Choroid plexus epithelial cell (primary cell): ENCODE measurements at regions not wholly inside any gene's neighbourhood (a gene's known extent, or its start where the extent isn't known, plus 50 kb on each side); places are given as distances from the start of the nearest gene placed in this dataset.

Source experiments
- DNase-seq: peaks from one replicate; pipeline ENCODE4 v3.0.0-alpha.2; 2010; ENCODE audit warnings: low read depth
- H3K4me3 ChIP-seq: 2 replicates; pipeline ENCODE4 v1.5.1; 2011; ENCODE audit warnings: low read depth, mild to moderate bottlenecking, control low read depth, low read length, moderate library complexity
- CTCF ChIP-seq: conservative IDR thresholded peaks from 2 replicates; pipeline ENCODE4 v1.5.1; 2011; ENCODE audit warnings: low read depth, mild to moderate bottlenecking, control low read depth, inconsistent platforms, low read length, moderate library complexity

- no peak for TF ChIP-seq CTCF
- peak; percentile 23 for DNase-seq
- no peak overlapping the region for H3K4me3 ChIP-seq
These were observed 140.3 kb upstream of the STMND1 start for GRCh38 chr6:16961577-16961976.

GRCh38 chr6:16959789-16960188 is 142.1 kb upstream of the STMND1 start:
- no peak overlapping the region for H3K4me3 ChIP-seq
- no peak for DNase-seq
- no peak for TF ChIP-seq CTCF

- peak; percentile 25 for DNase-seq
- no peak for TF ChIP-seq CTCF
- H3K4me3 ChIP-seq = no peak overlapping the region
These were observed 145.5 kb upstream of the STMND1 start for GRCh38 chr6:16956361-16956760.

- TF ChIP-seq CTCF = no peak
- DNase-seq = no peak
- H3K4me3 ChIP-seq = no peak overlapping the region
These were observed 146.0 kb upstream of the STMND1 start for GRCh38 chr6:16955899-16956298.

- no peak for TF ChIP-seq CTCF
- no peak overlapping the region for H3K4me3 ChIP-seq
- no peak for DNase-seq
These were observed 147.9 kb upstream of the STMND1 start for GRCh38 chr6:16953905-16954304.

GRCh38 chr6:16953446-16953845 is 148.4 kb upstream of the STMND1 start:
- no peak overlapping the region for H3K4me3 ChIP-seq
- no peak for DNase-seq
- TF ChIP-seq CTCF = no peak

- TF ChIP-seq CTCF = no peak
- DNase-seq = no peak
- no peak overlapping the region for H3K4me3 ChIP-seq
These were observed 150.9 kb upstream of the STMND1 start for GRCh38 chr6:16950825-16951495.
